ENCODE measurements at regions not wholly inside any gene's neighbourhood (a gene's known extent, or its start where the extent isn't known, plus 50 kb on each side); places are given as distances from the start of the nearest gene placed in this dataset.

DNA sequence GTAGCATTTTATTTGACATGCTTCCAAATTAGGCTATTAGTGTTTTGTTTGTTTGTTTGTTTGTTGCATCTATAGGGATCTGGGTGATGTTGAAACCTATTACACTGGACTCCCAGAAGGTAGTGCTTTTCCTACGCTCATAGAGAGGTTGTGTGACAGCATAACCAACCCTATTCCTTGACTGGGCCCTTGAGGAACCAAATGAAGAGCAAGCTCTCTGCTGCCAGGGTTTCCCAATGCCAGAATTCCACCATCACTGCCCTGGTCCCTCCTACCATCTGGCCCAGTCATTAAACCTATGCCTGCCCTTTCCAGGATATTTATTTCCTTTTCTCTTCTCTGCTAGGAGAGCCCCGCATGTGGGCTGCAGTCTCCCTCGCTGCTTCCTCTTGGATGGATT lies 210.6 kb downstream of the IRS2 start (continued):
- TF ChIP-seq, protein P1, sequence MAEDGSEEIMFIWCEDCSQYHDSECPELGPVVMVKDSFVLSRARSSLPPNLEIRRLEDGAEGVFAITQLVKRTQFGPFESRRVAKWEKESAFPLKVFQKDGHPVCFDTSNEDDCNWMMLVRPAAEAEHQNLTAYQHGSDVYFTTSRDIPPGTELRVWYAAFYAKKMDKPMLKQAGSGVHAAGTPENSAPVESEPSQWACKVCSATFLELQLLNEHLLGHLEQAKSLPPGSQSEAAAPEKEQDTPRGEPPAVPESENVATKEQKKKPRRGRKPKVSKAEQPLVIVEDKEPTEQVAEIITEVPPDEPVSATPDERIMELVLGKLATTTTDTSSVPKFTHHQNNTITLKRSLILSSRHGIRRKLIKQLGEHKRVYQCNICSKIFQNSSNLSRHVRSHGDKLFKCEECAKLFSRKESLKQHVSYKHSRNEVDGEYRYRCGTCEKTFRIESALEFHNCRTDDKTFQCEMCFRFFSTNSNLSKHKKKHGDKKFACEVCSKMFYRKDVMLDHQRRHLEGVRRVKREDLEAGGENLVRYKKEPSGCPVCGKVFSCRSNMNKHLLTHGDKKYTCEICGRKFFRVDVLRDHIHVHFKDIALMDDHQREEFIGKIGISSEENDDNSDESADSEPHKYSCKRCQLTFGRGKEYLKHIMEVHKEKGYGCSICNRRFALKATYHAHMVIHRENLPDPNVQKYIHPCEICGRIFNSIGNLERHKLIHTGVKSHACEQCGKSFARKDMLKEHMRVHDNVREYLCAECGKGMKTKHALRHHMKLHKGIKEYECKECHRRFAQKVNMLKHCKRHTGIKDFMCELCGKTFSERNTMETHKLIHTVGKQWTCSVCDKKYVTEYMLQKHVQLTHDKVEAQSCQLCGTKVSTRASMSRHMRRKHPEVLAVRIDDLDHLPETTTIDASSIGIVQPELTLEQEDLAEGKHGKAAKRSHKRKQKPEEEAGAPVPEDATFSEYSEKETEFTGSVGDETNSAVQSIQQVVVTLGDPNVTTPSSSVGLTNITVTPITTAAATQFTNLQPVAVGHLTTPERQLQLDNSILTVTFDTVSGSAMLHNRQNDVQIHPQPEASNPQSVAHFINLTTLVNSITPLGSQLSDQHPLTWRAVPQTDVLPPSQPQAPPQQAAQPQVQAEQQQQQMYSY (CRISPR knock-in tag; IDR thresholded peaks at IDR 0.05): no peak
- no peak for TF ChIP-seq FOXJ3 (CRISPR knock-in tag; IDR thresholded peaks at IDR 0.05; ENCODE audit: borderline replicate concordance)
- no peak for TF ChIP-seq ZNF416 (CRISPR knock-in tag; IDR thresholded peaks at IDR 0.05)
- no peak for TF ChIP-seq TEAD4 (CRISPR knock-in tag; IDR thresholded peaks at IDR 0.05)
- TF ChIP-seq OVOL2 (CRISPR knock-in tag; IDR thresholded peaks at IDR 0.05; ENCODE audit: borderline replicate concordance): no peak
- TF ChIP-seq SMAD4 (CRISPR knock-in tag; IDR thresholded peaks at IDR 0.05): no peak

DNA sequence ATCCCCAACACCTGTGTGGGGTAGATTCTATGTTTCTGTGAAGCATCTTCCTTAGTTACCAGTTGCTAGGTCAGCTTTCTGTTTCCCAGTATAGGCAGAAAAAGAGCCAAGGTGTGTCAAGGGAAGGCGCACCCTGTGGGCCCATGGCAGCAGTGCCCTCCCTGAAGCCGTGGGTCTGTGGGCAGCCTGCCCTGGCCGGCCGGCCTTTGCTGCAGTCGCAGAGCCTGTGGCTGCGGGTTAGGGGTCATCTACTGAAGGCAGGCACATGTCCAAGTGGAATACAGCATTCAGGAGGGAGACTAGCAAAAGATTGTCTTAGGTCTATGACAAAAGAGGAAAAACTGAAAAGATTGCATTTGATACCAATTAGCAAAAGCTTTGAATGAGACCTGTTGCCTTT lies 214.0 kb downstream of the IRS2 start:
- H3K27ac Mint-ChIP-seq: no peak overlapping the region
- no peak overlapping the region for H3K4me3 Mint-ChIP-seq
- ATAC-seq (0 out of 2 replicates have a peak, but pooled peaks have one; percentile 30), DNase-seq (ENCODE audit: low spot score) (peak; percentile 14)
- no peaks in the 10 kb centered on the region for H3K9me3 Mint-ChIP-seq
- ChIA-PET POLR2A (no interaction called here), CTCF (no interaction called here)
- H3K4me1 Mint-ChIP-seq: peaks cover 5% of the 10 kb centered on the region; the same call in 1 of the 2 replicates
- no peaks in the 10 kb centered on the region for H3K27me3 Mint-ChIP-seq (ENCODE audit: low read depth)
- H3K36me3 Mint-ChIP-seq: no peaks in the 10 kb centered on the region
- TF ChIP-seq, protein P2, sequence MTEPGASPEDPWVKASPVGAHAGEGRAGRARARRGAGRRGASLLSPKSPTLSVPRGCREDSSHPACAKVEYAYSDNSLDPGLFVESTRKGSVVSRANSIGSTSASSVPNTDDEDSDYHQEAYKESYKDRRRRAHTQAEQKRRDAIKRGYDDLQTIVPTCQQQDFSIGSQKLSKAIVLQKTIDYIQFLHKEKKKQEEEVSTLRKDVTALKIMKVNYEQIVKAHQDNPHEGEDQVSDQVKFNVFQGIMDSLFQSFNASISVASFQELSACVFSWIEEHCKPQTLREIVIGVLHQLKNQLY (CRISPR knock-in tag; IDR thresholded peaks at IDR 0.05): no peak
- TF ChIP-seq NR2C2 (CRISPR knock-in tag; IDR thresholded peaks at IDR 0.05) (no peak), TEAD4 (CRISPR knock-in tag; IDR thresholded peaks at IDR 0.05) (no peak), ZNF671 (CRISPR knock-in tag; IDR thresholded peaks at IDR 0.05) (no peak), FOXJ3 (CRISPR knock-in tag; IDR thresholded peaks at IDR 0.05; ENCODE audit: borderline replicate concordance) (no peak), ZNF423 (CRISPR knock-in tag; IDR thresholded peaks at IDR 0.05) (no peak), JUN (CRISPR knock-in tag; IDR thresholded peaks at IDR 0.05) (no peak), FOXP1 (CRISPR knock-in tag; IDR thresholded peaks at IDR 0.05; ENCODE audit: borderline replicate concordance) (no peak), ESRRA (CRISPR knock-in tag; IDR thresholded peaks at IDR 0.05; ENCODE audit: borderline replicate concordance) (no peak), ZBTB21 (CRISPR knock-in tag; IDR thresholded peaks at IDR 0.05; ENCODE audit: borderline replicate concordance) (no peak)
- TF ChIP-seq, protein P3, sequence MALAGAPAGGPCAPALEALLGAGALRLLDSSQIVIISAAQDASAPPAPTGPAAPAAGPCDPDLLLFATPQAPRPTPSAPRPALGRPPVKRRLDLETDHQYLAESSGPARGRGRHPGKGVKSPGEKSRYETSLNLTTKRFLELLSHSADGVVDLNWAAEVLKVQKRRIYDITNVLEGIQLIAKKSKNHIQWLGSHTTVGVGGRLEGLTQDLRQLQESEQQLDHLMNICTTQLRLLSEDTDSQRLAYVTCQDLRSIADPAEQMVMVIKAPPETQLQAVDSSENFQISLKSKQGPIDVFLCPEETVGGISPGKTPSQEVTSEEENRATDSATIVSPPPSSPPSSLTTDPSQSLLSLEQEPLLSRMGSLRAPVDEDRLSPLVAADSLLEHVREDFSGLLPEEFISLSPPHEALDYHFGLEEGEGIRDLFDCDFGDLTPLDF (CRISPR knock-in tag; IDR thresholded peaks at IDR 0.05): no peak
- TF ChIP-seq, protein P4, sequence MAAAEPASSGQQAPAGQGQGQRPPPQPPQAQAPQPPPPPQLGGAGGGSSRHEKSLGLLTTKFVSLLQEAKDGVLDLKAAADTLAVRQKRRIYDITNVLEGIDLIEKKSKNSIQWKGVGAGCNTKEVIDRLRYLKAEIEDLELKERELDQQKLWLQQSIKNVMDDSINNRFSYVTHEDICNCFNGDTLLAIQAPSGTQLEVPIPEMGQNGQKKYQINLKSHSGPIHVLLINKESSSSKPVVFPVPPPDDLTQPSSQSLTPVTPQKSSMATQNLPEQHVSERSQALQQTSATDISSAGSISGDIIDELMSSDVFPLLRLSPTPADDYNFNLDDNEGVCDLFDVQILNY (CRISPR knock-in tag; IDR thresholded peaks at IDR 0.05): no peak

DNA sequence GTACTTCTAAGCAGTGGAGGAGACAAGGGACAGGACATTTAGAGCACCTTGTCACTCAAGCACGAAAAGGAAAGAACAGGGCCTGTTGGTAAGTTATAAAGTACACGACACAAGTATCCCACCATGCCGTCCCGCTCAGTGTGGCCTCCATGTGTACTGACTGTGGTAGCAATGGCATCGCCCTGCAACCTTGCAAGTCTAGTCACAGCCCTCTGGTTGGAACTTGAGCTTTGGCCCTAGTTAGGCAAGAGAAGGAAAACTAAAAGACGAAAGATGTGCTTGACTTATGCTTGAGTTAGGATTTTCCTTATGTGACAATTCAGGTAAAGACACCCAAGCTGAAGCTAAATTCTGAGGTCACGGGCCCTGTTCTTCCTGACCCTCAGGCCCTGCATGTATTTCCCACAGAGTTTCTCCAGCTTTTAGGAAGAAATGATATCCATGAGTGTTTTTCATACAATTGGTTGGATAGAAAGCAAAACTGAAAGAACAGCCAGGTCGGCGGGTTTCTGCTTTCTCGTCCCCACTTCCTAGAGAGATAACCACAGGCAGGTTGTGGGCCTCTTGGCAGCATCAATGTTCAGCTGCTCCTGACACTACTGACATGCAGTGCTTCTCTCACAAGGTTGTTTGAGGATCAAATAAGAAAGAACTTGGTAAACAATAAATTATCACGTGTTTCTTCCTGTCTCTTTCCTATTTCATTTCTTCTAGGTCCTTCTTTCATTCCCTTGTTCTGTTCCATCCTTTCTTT lies 216.2 kb downstream of the IRS2 start:
- ChIA-PET POLR2A (no interaction called here), CTCF (no interaction called here)
- ATAC-seq (no peak), DNase-seq (ENCODE audit: low spot score) (no peak)
- Mint-ChIP-seq H3K9me3 (no peaks in the 10 kb centered on the region), H3K4me3 (no peak overlapping the region), H3K36me3 (no peaks in the 10 kb centered on the region), H3K27me3 (ENCODE audit: low read depth) (no peaks in the 10 kb centered on the region), H3K27ac (no peak overlapping the region), H3K4me1 (no peaks in the 10 kb centered on the region)
- TF ChIP-seq, protein P5, sequence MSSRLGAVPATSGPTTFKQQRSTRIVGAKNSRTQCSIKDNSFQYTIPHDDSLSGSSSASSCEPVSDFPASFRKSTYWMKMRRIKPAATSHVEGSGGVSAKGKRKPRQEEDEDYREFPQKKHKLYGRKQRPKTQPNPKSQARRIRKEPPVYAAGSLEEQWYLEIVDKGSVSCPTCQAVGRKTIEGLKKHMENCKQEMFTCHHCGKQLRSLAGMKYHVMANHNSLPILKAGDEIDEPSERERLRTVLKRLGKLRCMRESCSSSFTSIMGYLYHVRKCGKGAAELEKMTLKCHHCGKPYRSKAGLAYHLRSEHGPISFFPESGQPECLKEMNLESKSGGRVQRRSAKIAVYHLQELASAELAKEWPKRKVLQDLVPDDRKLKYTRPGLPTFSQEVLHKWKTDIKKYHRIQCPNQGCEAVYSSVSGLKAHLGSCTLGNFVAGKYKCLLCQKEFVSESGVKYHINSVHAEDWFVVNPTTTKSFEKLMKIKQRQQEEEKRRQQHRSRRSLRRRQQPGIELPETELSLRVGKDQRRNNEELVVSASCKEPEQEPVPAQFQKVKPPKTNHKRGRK (CRISPR knock-in tag; IDR thresholded peaks at IDR 0.05; ENCODE audit: borderline replicate concordance): no peak
- TF ChIP-seq, protein P1 (CRISPR knock-in tag; IDR thresholded peaks at IDR 0.05): no peak
- TF ChIP-seq SOX15 (CRISPR knock-in tag; IDR thresholded peaks at IDR 0.05): no peak
- TF ChIP-seq, protein P6, sequence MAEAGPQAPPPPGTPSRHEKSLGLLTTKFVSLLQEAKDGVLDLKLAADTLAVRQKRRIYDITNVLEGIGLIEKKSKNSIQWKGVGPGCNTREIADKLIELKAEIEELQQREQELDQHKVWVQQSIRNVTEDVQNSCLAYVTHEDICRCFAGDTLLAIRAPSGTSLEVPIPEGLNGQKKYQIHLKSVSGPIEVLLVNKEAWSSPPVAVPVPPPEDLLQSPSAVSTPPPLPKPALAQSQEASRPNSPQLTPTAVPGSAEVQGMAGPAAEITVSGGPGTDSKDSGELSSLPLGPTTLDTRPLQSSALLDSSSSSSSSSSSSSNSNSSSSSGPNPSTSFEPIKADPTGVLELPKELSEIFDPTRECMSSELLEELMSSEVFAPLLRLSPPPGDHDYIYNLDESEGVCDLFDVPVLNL (CRISPR knock-in tag; IDR thresholded peaks at IDR 0.05; ENCODE audit: borderline replicate concordance, low read depth): no peak
- TF ChIP-seq CBFB (CRISPR knock-in tag; IDR thresholded peaks at IDR 0.05; ENCODE audit: low read depth): no peak
